ENCODE measurements at regions not wholly inside any gene's neighbourhood (a gene's known extent, or its start where the extent isn't known, plus 50 kb on each side); places are given as distances from the start of the nearest gene placed in this dataset.
A peak's percentile ranks its signal among the peaks of the same experiment; 100 is the strongest.
"Not testable (repeated sequence)": the region's sequence is repeated elsewhere in the genome, so short reads cannot be mapped to it uniquely, and the experiment has no call there.

- DNase-seq: no peak
Measured at GRCh38 chr18:76307293-76307690, 187.8 kb downstream of the ZNF516 start.

- DNase-seq: no peak
Measured at GRCh38 chr18:76306685-76307292, 188.3 kb downstream of the ZNF516 start.

GRCh38 chr18:76285866-76286265 lies 209.2 kb downstream of the ZNF516 start:
- no peak for DNase-seq

GRCh38 chr18:76281565-76281964 lies 213.5 kb downstream of the ZNF516 start:
- no peak for DNase-seq

- no peak for DNase-seq
Measured at GRCh38 chr18:76277801-76278200, 217.2 kb downstream of the ZNF516 start.

GRCh38 chr18:76275727-76276313 lies 219.2 kb downstream of the ZNF516 start:
- DNase-seq: no peak

GRCh38 chr18:76274468-76275289 lies 220.4 kb downstream of the ZNF516 start:
- peak; percentile 5 for DNase-seq

- DNase-seq: no peak
Measured at GRCh38 chr18:76273956-76274355, 221.1 kb downstream of the ZNF516 start.

GRCh38 chr18:76273036-76273545 lies 222.0 kb downstream of the ZNF516 start:
- DNase-seq: no peak

GRCh38 chr18:76267423-76267822 lies 227.6 kb downstream of the ZNF516 start:
- not testable (repeated sequence) for DNase-seq

- no peak for DNase-seq
Measured at GRCh38 chr18:76266236-76266991, 228.6 kb downstream of the ZNF516 start.

GRCh38 chr18:76265497-76266235 lies 229.4 kb downstream of the ZNF516 start:
- DNase-seq: no peak

- DNase-seq: no peak
Measured at GRCh38 chr18:76264876-76265250, 230.2 kb downstream of the ZNF516 start.

- no peak for DNase-seq
Measured at GRCh38 chr18:76264198-76264875, 230.7 kb downstream of the ZNF516 start.

- DNase-seq: no peak
Measured at GRCh38 chr18:76263046-76264005, 231.7 kb downstream of the ZNF516 start.

GRCh38 chr18:76260941-76261472 lies 234.0 kb downstream of the ZNF516 start:
- no peak for DNase-seq

GRCh38 chr18:76259711-76260110 lies 235.3 kb downstream of the ZNF516 start:
- DNase-seq: no peak

GRCh38 chr18:76259096-76259495 lies 235.9 kb downstream of the ZNF516 start:
- DNase-seq: no peak

- peak; percentile 39 for DNase-seq
Measured at GRCh38 chr18:76258209-76258608, 236.8 kb downstream of the ZNF516 start.

GRCh38 chr18:76255070-76255683 lies 239.9 kb downstream of the ZNF516 start:
- no peak for DNase-seq

All from NCI-H526 treated with DMSO at 0.1 percent for 48 hours (cell line).